ENCODE measurements at regions not wholly inside any gene's neighbourhood (a gene's known extent, or its start where the extent isn't known, plus 50 kb on each side); places are given as distances from the start of the nearest gene placed in this dataset.

DNA sequence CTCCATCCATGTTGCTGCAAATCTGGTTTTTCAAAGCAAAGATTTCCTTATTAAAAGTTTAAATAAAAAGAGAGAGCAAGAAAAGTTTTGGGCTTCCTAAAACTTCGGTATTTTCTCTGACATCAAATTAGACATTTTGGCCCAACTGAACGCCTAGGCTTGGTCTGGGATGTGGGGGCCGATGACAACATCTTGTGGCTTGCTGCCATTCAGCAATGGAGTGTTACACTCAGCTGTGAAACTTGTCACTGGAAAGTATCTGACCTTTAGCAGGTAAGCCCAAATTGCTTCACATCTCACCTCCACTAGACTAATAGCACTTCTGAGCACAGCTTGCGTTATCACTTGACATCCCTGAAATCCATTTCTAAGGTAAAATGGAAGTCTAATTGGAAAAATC lies 320.6 kb downstream of the GATA3 start:
- no peak for TF ChIP-seq FOXA2 (IDR thresholded peaks at IDR 0.05)
- TF ChIP-seq CTCF (IDR thresholded peaks at IDR 0.05; ENCODE audit: low read depth, low read length, missing input control), result no peak
- no peak for TF ChIP-seq RAD21 (IDR thresholded peaks at IDR 0.05)
- TF ChIP-seq EGR1 (IDR thresholded peaks at IDR 0.05; ENCODE audit: low read depth in 2 of 2), result no peak
- no peak for TF ChIP-seq ZBTB33 (IDR thresholded peaks at IDR 0.05)
- no peak for TF ChIP-seq FOXA1 (IDR thresholded peaks at IDR 0.05)
- no peak for TF ChIP-seq TAF1 (conservative IDR thresholded peaks at IDR 0.05)
- TF ChIP-seq SP1 (IDR thresholded peaks at IDR 0.05), result no peak
- TF ChIP-seq YY1 (IDR thresholded peaks at IDR 0.05), result no peak
- no peak for TF ChIP-seq ATF3 (IDR thresholded peaks at IDR 0.05)
- TF ChIP-seq, protein P1, sequence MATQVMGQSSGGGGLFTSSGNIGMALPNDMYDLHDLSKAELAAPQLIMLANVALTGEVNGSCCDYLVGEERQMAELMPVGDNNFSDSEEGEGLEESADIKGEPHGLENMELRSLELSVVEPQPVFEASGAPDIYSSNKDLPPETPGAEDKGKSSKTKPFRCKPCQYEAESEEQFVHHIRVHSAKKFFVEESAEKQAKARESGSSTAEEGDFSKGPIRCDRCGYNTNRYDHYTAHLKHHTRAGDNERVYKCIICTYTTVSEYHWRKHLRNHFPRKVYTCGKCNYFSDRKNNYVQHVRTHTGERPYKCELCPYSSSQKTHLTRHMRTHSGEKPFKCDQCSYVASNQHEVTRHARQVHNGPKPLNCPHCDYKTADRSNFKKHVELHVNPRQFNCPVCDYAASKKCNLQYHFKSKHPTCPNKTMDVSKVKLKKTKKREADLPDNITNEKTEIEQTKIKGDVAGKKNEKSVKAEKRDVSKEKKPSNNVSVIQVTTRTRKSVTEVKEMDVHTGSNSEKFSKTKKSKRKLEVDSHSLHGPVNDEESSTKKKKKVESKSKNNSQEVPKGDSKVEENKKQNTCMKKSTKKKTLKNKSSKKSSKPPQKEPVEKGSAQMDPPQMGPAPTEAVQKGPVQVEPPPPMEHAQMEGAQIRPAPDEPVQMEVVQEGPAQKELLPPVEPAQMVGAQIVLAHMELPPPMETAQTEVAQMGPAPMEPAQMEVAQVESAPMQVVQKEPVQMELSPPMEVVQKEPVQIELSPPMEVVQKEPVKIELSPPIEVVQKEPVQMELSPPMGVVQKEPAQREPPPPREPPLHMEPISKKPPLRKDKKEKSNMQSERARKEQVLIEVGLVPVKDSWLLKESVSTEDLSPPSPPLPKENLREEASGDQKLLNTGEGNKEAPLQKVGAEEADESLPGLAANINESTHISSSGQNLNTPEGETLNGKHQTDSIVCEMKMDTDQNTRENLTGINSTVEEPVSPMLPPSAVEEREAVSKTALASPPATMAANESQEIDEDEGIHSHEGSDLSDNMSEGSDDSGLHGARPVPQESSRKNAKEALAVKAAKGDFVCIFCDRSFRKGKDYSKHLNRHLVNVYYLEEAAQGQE (IDR thresholded peaks at IDR 0.05), result no peak
- TF ChIP-seq MAX (IDR thresholded peaks at IDR 0.05), result no peak
